ENCODE measurements at regions not wholly inside any gene's neighbourhood (a gene's known extent, or its start where the extent isn't known, plus 50 kb on each side); places are given as distances from the start of the nearest gene placed in this dataset.

DNA sequence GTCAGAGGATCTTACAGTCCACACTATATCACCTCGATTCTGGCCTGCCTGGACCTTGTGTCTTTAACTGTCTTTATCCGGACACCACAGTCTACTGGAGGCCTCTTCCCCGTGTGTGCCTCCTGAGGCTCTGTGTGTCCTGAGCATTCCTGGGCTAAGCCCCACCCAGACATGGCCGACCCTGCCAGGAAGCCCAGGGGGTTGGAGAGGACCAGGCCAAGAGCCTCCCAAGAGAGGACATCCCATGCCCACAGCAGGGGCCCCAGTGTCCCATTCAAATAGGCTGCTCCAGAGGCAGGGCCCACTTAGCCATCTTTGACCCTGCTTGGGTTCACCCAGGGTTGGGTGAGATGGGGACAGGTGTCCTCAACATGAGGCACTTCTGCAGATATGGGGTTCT lies 84.7 kb upstream of the OTOS start:
- TF ChIP-seq, protein P1, sequence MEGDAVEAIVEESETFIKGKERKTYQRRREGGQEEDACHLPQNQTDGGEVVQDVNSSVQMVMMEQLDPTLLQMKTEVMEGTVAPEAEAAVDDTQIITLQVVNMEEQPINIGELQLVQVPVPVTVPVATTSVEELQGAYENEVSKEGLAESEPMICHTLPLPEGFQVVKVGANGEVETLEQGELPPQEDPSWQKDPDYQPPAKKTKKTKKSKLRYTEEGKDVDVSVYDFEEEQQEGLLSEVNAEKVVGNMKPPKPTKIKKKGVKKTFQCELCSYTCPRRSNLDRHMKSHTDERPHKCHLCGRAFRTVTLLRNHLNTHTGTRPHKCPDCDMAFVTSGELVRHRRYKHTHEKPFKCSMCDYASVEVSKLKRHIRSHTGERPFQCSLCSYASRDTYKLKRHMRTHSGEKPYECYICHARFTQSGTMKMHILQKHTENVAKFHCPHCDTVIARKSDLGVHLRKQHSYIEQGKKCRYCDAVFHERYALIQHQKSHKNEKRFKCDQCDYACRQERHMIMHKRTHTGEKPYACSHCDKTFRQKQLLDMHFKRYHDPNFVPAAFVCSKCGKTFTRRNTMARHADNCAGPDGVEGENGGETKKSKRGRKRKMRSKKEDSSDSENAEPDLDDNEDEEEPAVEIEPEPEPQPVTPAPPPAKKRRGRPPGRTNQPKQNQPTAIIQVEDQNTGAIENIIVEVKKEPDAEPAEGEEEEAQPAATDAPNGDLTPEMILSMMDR (IDR thresholded peaks at IDR 0.05) = no peak
- TF ChIP-seq EP300 (IDR thresholded peaks at IDR 0.05) (no peak), POLR2A (IDR thresholded peaks at IDR 0.05) (no peak)
